GM21717 (cell line): ENCODE measurements at regions not wholly inside any gene's neighbourhood (a gene's known extent, or its start where the extent isn't known, plus 50 kb on each side); places are given as distances from the start of the nearest gene placed in this dataset.
"Not testable (repeated sequence)": the region's sequence is repeated elsewhere in the genome, so short reads cannot be mapped to it uniquely, and the experiment has no call there.

ENCODE experiments used
- ATAC-seq: cut with Tn5 transposase; IDR thresholded peaks from one replicate; pipeline ENCODE4 v1.9.1; 2021; ENCODE audit warnings: mild to moderate bottlenecking, moderate library complexity; ENCODE audit not compliant: unreplicated experiment

- ATAC-seq = no peak
These were observed 384.3 kb upstream of the ACTRT1 start for GRCh38 chrX:128436397-128437103.

- ATAC-seq = no peak
These were observed 373.3 kb upstream of the ACTRT1 start for GRCh38 chrX:128425546-128425945.

- no peak for ATAC-seq
These were observed 356.6 kb upstream of the ACTRT1 start for GRCh38 chrX:128408842-128409241.

GRCh38 chrX:128396601-128397000 is 344.4 kb upstream of the ACTRT1 start:
- no peak for ATAC-seq

- ATAC-seq = not testable (repeated sequence)
These were observed 331.6 kb upstream of the ACTRT1 start for GRCh38 chrX:128383846-128384245.

- no peak for ATAC-seq
These were observed 313.3 kb upstream of the ACTRT1 start for GRCh38 chrX:128365492-128365891.

GRCh38 chrX:128335671-128336070 is 283.5 kb upstream of the ACTRT1 start:
- ATAC-seq = no peak

GRCh38 chrX:128334821-128335220 is 282.6 kb upstream of the ACTRT1 start:
- ATAC-seq = no peak

GRCh38 chrX:128310912-128311311 is 258.7 kb upstream of the ACTRT1 start:
- ATAC-seq = no peak

GRCh38 chrX:128309311-128309710 is 257.1 kb upstream of the ACTRT1 start:
- no peak for ATAC-seq

GRCh38 chrX:128294198-128294597 is 242.0 kb upstream of the ACTRT1 start:
- no peak for ATAC-seq

GRCh38 chrX:128287693-128288092 is 235.5 kb upstream of the ACTRT1 start:
- no peak for ATAC-seq

- no peak for ATAC-seq
These were observed 198.4 kb upstream of the ACTRT1 start for GRCh38 chrX:128250621-128251020.

GRCh38 chrX:128216364-128216763 is 164.2 kb upstream of the ACTRT1 start:
- ATAC-seq = no peak

- ATAC-seq = no peak
These were observed 113.7 kb upstream of the ACTRT1 start for GRCh38 chrX:128165884-128166408.

GRCh38 chrX:128156204-128156603 is 104.0 kb upstream of the ACTRT1 start:
- ATAC-seq = no peak

GRCh38 chrX:128142745-128143144 is 90.5 kb upstream of the ACTRT1 start:
- ATAC-seq = no peak

GRCh38 chrX:128106630-128107029 is 54.4 kb upstream of the ACTRT1 start:
- no peak for ATAC-seq

- no peak for ATAC-seq
These were observed 53.5 kb upstream of the ACTRT1 start for GRCh38 chrX:128105659-128106058.
